Ishikawa (cell line): ENCODE measurements at regions not wholly inside any gene's neighbourhood (a gene's known extent, or its start where the extent isn't known, plus 50 kb on each side); places are given as distances from the start of the nearest gene placed in this dataset.

Experiments
- CEBPB ChIP-seq: IDR thresholded peaks from 2 replicates; pipeline ENCODE4 v1.6.1; 2012
- CREB1 ChIP-seq: IDR thresholded peaks from 2 replicates; pipeline ENCODE4 v1.6.1; 2012; ENCODE audit warnings: low read depth
- EGR1 ChIP-seq: IDR thresholded peaks from 2 replicates; pipeline ENCODE4 v1.6.1; 2012
- EP300 ChIP-seq: IDR thresholded peaks from 2 replicates; pipeline ENCODE4 v1.6.1; 2012; ENCODE audit warnings: borderline replicate concordance
- FOXM1 ChIP-seq: IDR thresholded peaks from 2 replicates; pipeline ENCODE4 v1.6.1; 2012; ENCODE audit warnings: low read depth, borderline replicate concordance
- MAX ChIP-seq: IDR thresholded peaks from 2 replicates; pipeline ENCODE4 v1.6.1; 2012
- NFIC ChIP-seq: IDR thresholded peaks from 2 replicates; pipeline ENCODE4 v1.6.1; 2012
- RAD21 ChIP-seq: IDR thresholded peaks from 2 replicates; pipeline ENCODE4 v1.6.1; 2012; ENCODE audit warnings: low read depth
- REST ChIP-seq: IDR thresholded peaks from 2 replicates; pipeline ENCODE4 v1.6.1; 2012; ENCODE audit warnings: low read depth, mild to moderate bottlenecking
- TAF1 ChIP-seq: IDR thresholded peaks from 2 replicates; pipeline ENCODE4 v1.6.1; 2012; ENCODE audit warnings: low read depth, mild to moderate bottlenecking
- TCF12 ChIP-seq: IDR thresholded peaks from 2 replicates; pipeline ENCODE4 v1.6.1; 2012; ENCODE audit warnings: low read depth
- TEAD4 ChIP-seq: IDR thresholded peaks from 2 replicates; pipeline ENCODE4 v1.6.1; 2012
- USF1 ChIP-seq: IDR thresholded peaks from 2 replicates; pipeline ENCODE4 v1.6.1; 2012
- YY1 ChIP-seq: IDR thresholded peaks from 2 replicates; pipeline ENCODE4 v1.6.1; 2012; ENCODE audit warnings: low read depth
- ZBTB7A ChIP-seq: IDR thresholded peaks from 2 replicates; pipeline ENCODE4 v1.6.1; 2012; ENCODE audit warnings: low read depth

- TF ChIP-seq TCF12 (no peak), CREB1 (no peak), USF1 (no peak), EP300 (no peak), YY1 (no peak), RAD21 (peak; percentile 84), FOXM1 (no peak), ZBTB7A (no peak), TEAD4 (no peak)
Measured at GRCh38 chr3:190224863-190225692, 97.2 kb downstream of the CLDN1 start.

- TF ChIP-seq TAF1 (no peak), EP300 (no peak), CREB1 (no peak), RAD21 (no peak), ZBTB7A (no peak), CEBPB (no peak), MAX (no peak), EGR1 (no peak)
Measured at GRCh38 chr3:190224456-190224855, 97.8 kb downstream of the CLDN1 start.

- TF ChIP-seq TAF1 (no peak), USF1 (no peak), YY1 (no peak), TCF12 (no peak), CEBPB (no peak), TEAD4 (no peak), MAX (no peak), EP300 (no peak), FOXM1 (no peak), RAD21 (no peak), ZBTB7A (no peak), REST (no peak), CREB1 (no peak), EGR1 (no peak), NFIC (no peak)
Measured at GRCh38 chr3:190222916-190223315, 99.3 kb downstream of the CLDN1 start.

GRCh38 chr3:190222360-190222759, 99.9 kb downstream of the CLDN1 start:
- TF ChIP-seq TAF1 = no peak
- no peak for TF ChIP-seq EP300
- TF ChIP-seq YY1 = no peak
- TF ChIP-seq REST = no peak
- TF ChIP-seq RAD21 = no peak
- no peak for TF ChIP-seq CEBPB
- TF ChIP-seq TCF12 = no peak
- TF ChIP-seq MAX = no peak
- TF ChIP-seq ZBTB7A = no peak
- no peak for TF ChIP-seq FOXM1
- no peak for TF ChIP-seq CREB1
- no peak for TF ChIP-seq USF1
- TF ChIP-seq EGR1 = no peak
- TF ChIP-seq TEAD4 = no peak
- TF ChIP-seq NFIC = no peak

- TF ChIP-seq RAD21 (no peak), TCF12 (no peak), TEAD4 (no peak), USF1 (no peak), TAF1 (no peak), NFIC (no peak), REST (no peak), MAX (no peak), CEBPB (no peak), EP300 (no peak), CREB1 (no peak), ZBTB7A (no peak), FOXM1 (no peak), YY1 (no peak), EGR1 (no peak)
Measured at GRCh38 chr3:190220362-190220761, 99.7 kb upstream of the P3H2 start.
